B cell (primary cell): ENCODE measurements at regions not wholly inside any gene's neighbourhood (a gene's known extent, or its start where the extent isn't known, plus 50 kb on each side); places are given as distances from the start of the nearest gene placed in this dataset.

Experiments
- CTCF ChIP-seq: fragments of 200-600 bp; IDR thresholded peaks from one replicate; pipeline ENCODE4 v1.8.0; 2022; ENCODE audit warnings: antibody characterized with exemption, mild to moderate bottlenecking
- EZH2 ChIP-seq: IDR thresholded peaks from 2 replicates; pipeline ENCODE4 v1.6.1; 2012; ENCODE audit warnings: borderline replicate concordance, low read depth, mild to moderate bottlenecking, moderate library complexity, low read length; ENCODE audit not compliant: insufficient read depth, poor library complexity, severe bottlenecking

- no peak for TF ChIP-seq CTCF
- TF ChIP-seq EZH2, result no peak
These were observed 475.3 kb upstream of the AMOT start for GRCh38 chrX:113315927-113316326.
